ENCODE measurements at regions not wholly inside any gene's neighbourhood (a gene's known extent, or its start where the extent isn't known, plus 50 kb on each side); places are given as distances from the start of the nearest gene placed in this dataset.

GRCh38 chr4:28436191-28437080 lies 1575.8 kb downstream of the STIM2 start:
- intact Hi-C loops (cut with DNase I) = no loop called here
- H3K9me3 ChIP-seq (ENCODE audit: control insufficient read depth in 2 of 3, insufficient read depth in 1 of 3, low read length in 3 of 3) = no peaks in the 10 kb centered on the region
- no peak for TF ChIP-seq CTCF (IDR thresholded peaks at IDR 0.05; ENCODE audit: borderline replicate concordance, extremely low read depth, insufficient read depth)

GRCh38 chr4:28443371-28443770 lies 1582.7 kb downstream of the STIM2 start:
- Histone ChIP-seq H3K4me1 (ENCODE audit: control insufficient read depth in 2 of 3, insufficient read depth in 2 of 3, low read depth in 1 of 3, low read length in 3 of 3) (no peaks in the 10 kb centered on the region), H3K4me3 (ENCODE audit: low read length in 3 of 3) (no peak overlapping the region), H3K27me3 (ENCODE audit: control insufficient read depth, insufficient read depth, low read length) (no peaks in the 10 kb centered on the region), H3K27ac (ENCODE audit: low read depth in 2 of 2, low read length in 2 of 2) (no peak overlapping the region), H3K9ac (ENCODE audit: low read length in 3 of 3) (no peak overlapping the region), H3K36me3 (ENCODE audit: control insufficient read depth in 2 of 3, insufficient read depth in 3 of 3, low read length in 3 of 3) (no peaks in the 10 kb centered on the region), H3K9me3 (ENCODE audit: control insufficient read depth in 2 of 3, insufficient read depth in 1 of 3, low read length in 3 of 3) (no peaks in the 10 kb centered on the region)
- TF ChIP-seq CTCF (IDR thresholded peaks at IDR 0.05; ENCODE audit: borderline replicate concordance, extremely low read depth, insufficient read depth) = no peak
- FAIRE-seq (no peak), DNase-seq (no peak)
- intact Hi-C loops (cut with DNase I) = no loop called here

More at GRCh38 chr4:28436191-28437080, 1575.8 kb downstream of the STIM2 start:
- Histone ChIP-seq H3K4me1 (ENCODE audit: control insufficient read depth in 2 of 3, insufficient read depth in 2 of 3, low read depth in 1 of 3, low read length in 3 of 3) (no peaks in the 10 kb centered on the region), H3K27me3 (ENCODE audit: control insufficient read depth, insufficient read depth, low read length) (no peaks in the 10 kb centered on the region), H3K36me3 (ENCODE audit: control insufficient read depth in 2 of 3, insufficient read depth in 3 of 3, low read length in 3 of 3) (no peaks in the 10 kb centered on the region), H3K9ac (ENCODE audit: low read length in 3 of 3) (no peak overlapping the region), H3K4me3 (ENCODE audit: low read length in 3 of 3) (no peak overlapping the region), H3K27ac (ENCODE audit: low read depth in 2 of 2, low read length in 2 of 2) (no peak overlapping the region)
- no peak for FAIRE-seq
- DNase-seq = peak in 2 of 5 donors; percentile 33 to 39

- Histone ChIP-seq H3K4me1 (ENCODE audit: control insufficient read depth in 2 of 3, insufficient read depth in 2 of 3, low read depth in 1 of 3, low read length in 3 of 3) (no peaks in the 10 kb centered on the region), H3K9ac (ENCODE audit: low read length in 3 of 3) (no peak overlapping the region), H3K27ac (ENCODE audit: low read depth in 2 of 2, low read length in 2 of 2) (no peak overlapping the region), H3K27me3 (ENCODE audit: control insufficient read depth, insufficient read depth, low read length) (no peaks in the 10 kb centered on the region), H3K4me3 (ENCODE audit: low read length in 3 of 3) (no peak overlapping the region), H3K36me3 (ENCODE audit: control insufficient read depth in 2 of 3, insufficient read depth in 3 of 3, low read length in 3 of 3) (no peaks in the 10 kb centered on the region), H3K9me3 (ENCODE audit: control insufficient read depth in 2 of 3, insufficient read depth in 1 of 3, low read length in 3 of 3) (no peaks in the 10 kb centered on the region)
- TF ChIP-seq CTCF (IDR thresholded peaks at IDR 0.05; ENCODE audit: borderline replicate concordance, extremely low read depth, insufficient read depth) = no peak
- FAIRE-seq = no peak
- intact Hi-C loops (cut with DNase I) = no loop called here
- no peak for DNase-seq
These were observed 1583.3 kb downstream of the STIM2 start for GRCh38 chr4:28443801-28444412.
